KMS-11 (cell line): ENCODE measurements at regions not wholly inside any gene's neighbourhood (a gene's known extent, or its start where the extent isn't known, plus 50 kb on each side); places are given as distances from the start of the nearest gene placed in this dataset.

Experiments
- H2AFZ ChIP-seq: fragments of 200-600 bp; sonication (generic); 2 replicates; pipeline ENCODE4 v1.6.1; 2016; ENCODE audit warnings: antibody characterized with exemption, mixed run types, low read depth
- H3K27ac ChIP-seq: fragments of 200-600 bp; sonication (generic); 2 replicates; pipeline ENCODE4 v1.6.1; 2016; ENCODE audit warnings: mild to moderate bottlenecking, mixed run types
- H3K27me3 ChIP-seq: fragments of 200-600 bp; sonication (generic); 2 replicates; pipeline ENCODE4 v1.6.1; 2017; ENCODE audit warnings: mild to moderate bottlenecking, low read depth, mixed run types, moderate library complexity; ENCODE audit not compliant: insufficient read depth
- H3K36me3 ChIP-seq: fragments of 200-600 bp; sonication (generic); 2 replicates; pipeline ENCODE4 v1.6.1; 2017; ENCODE audit warnings: mild to moderate bottlenecking, mixed run types; ENCODE audit not compliant: insufficient read depth
- H3K4me1 ChIP-seq: fragments of 200-600 bp; sonication (generic); 2 replicates; pipeline ENCODE4 v1.6.1; 2016; ENCODE audit warnings: mild to moderate bottlenecking, low read depth, mixed run types; ENCODE audit not compliant: poor library complexity, severe bottlenecking
- H3K4me2 ChIP-seq: fragments of 200-600 bp; sonication (generic); 2 replicates; pipeline ENCODE4 v1.7.0; 2016; ENCODE audit warnings: mild to moderate bottlenecking, mixed run types
- H3K4me3 ChIP-seq: fragments of 200-600 bp; sonication (generic); IDR thresholded peaks from 2 replicates; pipeline ENCODE4 v1.6.1; 2017; ENCODE audit warnings: low read depth, low read length, mixed read lengths; ENCODE audit not compliant: insufficient read depth
- H3K79me2 ChIP-seq: fragments of 200-600 bp; sonication (generic); 2 replicates; pipeline ENCODE4 v1.6.1; 2016; ENCODE audit warnings: low read depth, mixed run types; ENCODE audit not compliant: insufficient read depth
- H3K9ac ChIP-seq: fragments of 200-600 bp; sonication (generic); 2 replicates; pipeline ENCODE4 v1.6.1; 2016; ENCODE audit warnings: mild to moderate bottlenecking, mixed run types
- H4K20me1 ChIP-seq: fragments of 200-600 bp; sonication (generic); 2 replicates; pipeline ENCODE4 v1.6.1; 2016; ENCODE audit warnings: mild to moderate bottlenecking, mixed run types; ENCODE audit not compliant: insufficient read depth
- CTCF ChIP-seq: fragments of 200-600 bp; sonication (generic); conservative IDR thresholded peaks from 2 replicates; pipeline ENCODE4 v1.6.1; 2017; ENCODE audit warnings: low read depth, mild to moderate bottlenecking, antibody characterized with exemption, low read length, moderate library complexity, mixed read lengths

GRCh38 chr10:118139321-118139720 is 92.6 kb upstream of the RAB11FIP2 start:
- no peak overlapping the region for H3K27ac ChIP-seq
- no peaks in the 10 kb centered on the region for H3K4me1 ChIP-seq
- TF ChIP-seq CTCF, result no peak
- no peaks in the 10 kb centered on the region for H3K27me3 ChIP-seq
- H3K4me2 ChIP-seq, result no peak overlapping the region
- H3K4me3 ChIP-seq, result no peak overlapping the region
- no peaks in the 10 kb centered on the region for H3K36me3 ChIP-seq
- no peaks in the 10 kb centered on the region for H4K20me1 ChIP-seq
- no peaks in the 10 kb centered on the region for H3K79me2 ChIP-seq
- H2AFZ ChIP-seq, result no peak overlapping the region
- H3K9ac ChIP-seq, result no peak overlapping the region

GRCh38 chr10:118128675-118129074 is 81.9 kb upstream of the RAB11FIP2 start:
- H2AFZ ChIP-seq, result no peak overlapping the region
- no peaks in the 10 kb centered on the region for H3K79me2 ChIP-seq
- H3K27ac ChIP-seq, result no peak overlapping the region

GRCh38 chr10:118118716-118119115 is 72.0 kb upstream of the RAB11FIP2 start:
- Histone ChIP-seq H3K4me1 (no peaks in the 10 kb centered on the region), H3K27ac (no peak overlapping the region), H3K4me3 (no peak overlapping the region), H3K79me2 (no peaks in the 10 kb centered on the region), H3K4me2 (no peak overlapping the region), H2AFZ (no peak overlapping the region), H4K20me1 (no peaks in the 10 kb centered on the region), H3K36me3 (no peaks in the 10 kb centered on the region), H3K9ac (no peak overlapping the region), H3K27me3 (no peaks in the 10 kb centered on the region)
- no peak for TF ChIP-seq CTCF

More at GRCh38 chr10:118128675-118129074, 81.9 kb upstream of the RAB11FIP2 start:
- Histone ChIP-seq H3K36me3 (no peaks in the 10 kb centered on the region), H3K27me3 (no peaks in the 10 kb centered on the region), H3K4me3 (no peak overlapping the region), H4K20me1 (no peaks in the 10 kb centered on the region), H3K4me2 (no peak overlapping the region), H3K9ac (no peak overlapping the region), H3K4me1 (no peaks in the 10 kb centered on the region)
- no peak for TF ChIP-seq CTCF

- Histone ChIP-seq H3K36me3 (no peaks in the 10 kb centered on the region), H3K79me2 (no peaks in the 10 kb centered on the region), H3K27ac (no peak overlapping the region), H3K27me3 (no peaks in the 10 kb centered on the region), H3K4me1 (no peaks in the 10 kb centered on the region), H4K20me1 (no peaks in the 10 kb centered on the region), H3K4me3 (no peak overlapping the region), H3K4me2 (no peak overlapping the region), H2AFZ (no peak overlapping the region), H3K9ac (no peak overlapping the region)
- TF ChIP-seq CTCF, result no peak
Measured at GRCh38 chr10:118116715-118117449, 70.1 kb upstream of the RAB11FIP2 start.
